CD4-positive, alpha-beta T cell treated with Interleukin-4 for 1 hour (primary cell): ENCODE measurements at regions not wholly inside any gene's neighbourhood (a gene's known extent, or its start where the extent isn't known, plus 50 kb on each side); places are given as distances from the start of the nearest gene placed in this dataset.

Source experiments
- DNase-seq, 2 donors: peaks; one replicate each; pipeline ENCODE4 v3.0.0-alpha.2; 2020 to 2022

DNA sequence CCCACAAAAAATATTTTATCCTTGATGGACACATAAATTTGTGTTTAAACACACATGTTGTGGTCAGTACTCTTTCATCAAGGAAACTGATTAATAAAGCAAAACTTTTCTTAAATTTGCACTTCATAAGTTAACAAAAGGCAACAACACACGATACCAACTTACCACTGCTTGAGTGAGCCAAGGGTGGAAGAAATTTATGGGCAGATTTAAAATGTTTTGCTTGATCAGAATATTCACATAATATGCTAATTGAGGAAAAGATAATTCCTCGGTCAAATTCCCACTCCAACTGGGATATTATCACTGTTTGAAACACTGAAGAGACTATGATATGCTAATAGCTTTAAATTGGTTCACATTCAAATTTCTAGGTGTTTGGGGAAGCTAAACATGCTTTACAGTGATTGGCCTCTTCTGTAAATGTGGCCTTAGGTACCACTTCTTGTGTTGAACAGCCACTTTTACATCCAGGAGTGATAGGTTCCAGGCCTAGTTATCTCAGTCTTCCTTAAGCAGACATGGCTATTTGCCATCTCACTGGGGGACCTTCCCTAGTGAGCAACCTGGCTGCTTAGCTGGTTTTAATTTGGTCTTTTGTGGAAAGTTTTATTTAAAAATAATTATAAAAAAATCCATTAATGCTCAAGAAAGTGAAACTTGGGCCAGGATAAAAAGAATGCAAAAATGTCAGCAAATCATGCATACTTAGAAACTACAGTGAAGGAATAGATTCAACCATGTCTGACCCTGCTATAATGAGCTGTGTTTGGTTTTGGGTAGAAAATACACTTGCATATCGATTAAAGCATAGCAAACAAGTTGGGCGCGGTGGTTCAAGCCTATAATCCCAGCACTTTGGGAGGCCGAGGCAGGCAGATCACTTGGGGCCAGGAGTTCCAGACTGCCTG is 221.2 kb upstream of the MAP3K7 start:
- DNase-seq = no peak

DNA sequence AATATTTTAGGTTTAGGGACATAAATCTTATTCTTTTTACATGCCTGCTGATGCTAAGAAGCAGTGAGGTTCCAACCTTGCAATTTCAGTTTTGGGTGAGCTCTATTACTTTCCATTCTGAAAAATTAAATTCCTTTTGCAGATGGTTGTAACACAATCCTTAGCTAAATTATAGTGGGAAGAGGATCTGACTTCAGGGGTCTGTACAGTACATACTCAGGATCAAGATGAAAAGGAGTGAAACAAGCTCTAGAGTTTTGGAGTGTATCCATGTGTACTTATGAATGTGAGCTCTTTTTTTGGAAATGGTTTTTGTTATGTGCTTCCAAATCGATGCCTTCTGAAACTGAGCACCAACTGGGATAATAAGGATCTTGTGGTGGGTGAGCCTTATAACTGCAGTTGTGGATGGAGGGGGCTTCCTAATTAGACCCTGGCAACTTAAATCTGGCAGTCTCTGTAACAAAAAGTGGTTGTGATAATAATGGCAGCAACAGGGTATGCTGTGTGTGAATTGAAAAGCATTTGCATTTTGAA is 218.8 kb upstream of the MAP3K7 start:
- DNase-seq = no peak

DNA sequence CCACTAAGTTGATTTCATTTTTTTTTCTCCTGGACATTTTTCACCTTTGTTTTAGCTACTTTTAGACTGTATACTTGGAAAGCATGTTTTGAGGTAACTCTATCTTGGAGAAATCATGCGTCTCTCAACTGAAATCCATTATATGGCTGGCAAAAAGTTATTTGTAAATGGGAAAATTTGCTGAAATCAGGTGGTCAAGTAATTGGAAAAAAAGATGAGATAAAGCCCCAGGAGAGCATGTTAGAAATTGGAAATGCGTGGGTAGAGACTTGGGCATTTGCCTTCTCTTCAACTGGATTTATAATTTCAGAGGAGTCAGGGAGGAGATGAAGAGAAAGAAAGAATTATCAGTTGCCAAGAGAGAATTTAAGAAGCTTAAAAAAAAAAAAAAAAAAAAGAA is 217.1 kb upstream of the MAP3K7 start:
- DNase-seq = no peak

DNA sequence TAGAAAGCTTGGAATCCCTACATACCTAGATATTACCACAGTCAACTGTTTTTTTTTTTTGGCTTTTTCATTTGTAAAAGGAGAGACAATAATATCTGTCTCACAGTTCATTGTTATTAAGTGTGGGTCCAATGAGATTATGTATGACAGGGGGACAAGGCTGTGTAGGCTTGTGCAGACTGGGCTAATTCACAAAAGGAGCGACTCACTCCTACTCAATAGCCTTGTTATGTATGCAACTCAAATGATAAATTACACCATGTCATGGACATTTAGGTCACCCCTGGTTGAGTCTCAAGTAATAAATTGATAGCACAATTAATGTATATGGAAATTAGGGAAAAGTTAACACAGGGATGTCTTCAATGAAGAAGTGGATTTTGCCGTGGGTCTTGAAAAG is 208.2 kb upstream of the MAP3K7 start:
- DNase-seq = no peak

DNA sequence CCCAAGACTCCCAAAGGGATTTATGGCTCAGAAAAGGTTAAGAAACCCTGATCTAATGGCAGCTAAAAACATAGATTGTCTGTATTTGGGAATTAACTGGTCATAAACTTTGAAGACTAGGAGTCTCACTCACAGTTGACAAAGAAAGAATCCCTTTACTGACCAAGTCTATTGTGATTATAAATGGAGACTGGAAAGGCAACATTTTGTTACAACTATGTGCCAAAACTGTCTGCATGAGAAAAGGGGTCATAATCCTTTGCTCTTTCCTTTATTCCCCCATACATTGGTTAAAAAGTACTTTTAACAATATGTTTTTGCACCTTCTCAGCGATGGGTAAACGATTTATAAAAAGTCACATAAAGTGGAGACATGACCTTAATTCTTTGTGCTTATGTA is 206.9 kb upstream of the MAP3K7 start:
- DNase-seq = no peak

DNA sequence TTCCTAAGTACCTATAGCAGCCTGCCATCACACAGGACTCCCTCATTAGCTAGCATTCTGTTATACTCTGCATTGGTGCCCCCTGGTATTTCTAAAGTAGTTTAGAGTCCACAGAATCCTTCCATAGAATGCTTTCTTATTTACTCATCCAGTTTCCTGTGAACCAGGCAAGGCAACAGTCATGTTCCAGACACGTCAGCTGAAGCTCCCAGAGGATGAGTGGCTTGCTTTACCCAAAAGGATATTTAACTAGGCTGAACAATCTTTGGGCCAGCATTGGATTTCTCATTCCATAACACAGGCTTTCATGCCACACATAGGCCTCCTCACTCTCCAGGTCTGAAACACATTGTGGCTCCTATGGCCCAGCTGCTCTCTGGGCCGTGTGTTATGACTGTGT is 203.8 kb upstream of the MAP3K7 start:
- no peak for DNase-seq

DNA sequence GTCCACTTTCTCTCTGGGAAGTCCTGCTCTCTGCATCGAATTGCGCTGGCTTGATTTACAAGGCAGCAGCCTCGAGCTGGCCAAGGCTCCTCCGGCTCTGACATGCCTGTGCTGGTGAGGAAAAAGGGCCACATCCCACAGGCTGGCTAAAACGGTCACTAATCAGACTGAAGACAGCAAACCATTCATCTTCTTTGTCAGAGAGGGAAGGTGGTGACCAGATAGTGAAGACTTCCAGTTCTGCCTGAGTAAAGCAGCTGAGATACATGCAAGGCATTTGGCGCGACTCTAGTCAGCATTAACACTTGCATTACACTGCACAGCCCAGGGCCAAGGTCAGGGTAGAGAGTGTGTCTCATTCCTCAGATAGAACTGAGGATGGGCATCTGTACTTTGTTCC is 203.2 kb upstream of the MAP3K7 start:
- DNase-seq = no peak

DNA sequence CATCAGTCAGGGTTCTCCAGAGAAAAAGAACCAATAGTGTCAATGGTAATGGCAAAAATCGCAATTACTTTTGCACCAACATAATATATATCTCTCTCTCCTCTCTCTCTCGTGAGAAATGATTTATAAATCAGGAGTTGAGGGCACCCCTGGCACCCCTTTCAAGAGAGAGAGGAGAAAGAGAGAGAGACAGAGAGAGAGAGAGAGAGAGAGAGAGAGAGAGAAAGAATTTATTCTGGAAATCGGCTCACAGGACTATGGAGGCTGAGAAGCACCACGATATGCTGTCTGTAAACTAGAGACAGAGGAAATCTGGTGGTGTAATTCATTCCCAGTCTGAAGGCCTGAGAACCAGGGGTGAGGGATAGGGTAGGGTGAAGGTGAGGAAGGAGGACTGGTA is 201.9 kb upstream of the MAP3K7 start:
- DNase-seq = no peak

DNA sequence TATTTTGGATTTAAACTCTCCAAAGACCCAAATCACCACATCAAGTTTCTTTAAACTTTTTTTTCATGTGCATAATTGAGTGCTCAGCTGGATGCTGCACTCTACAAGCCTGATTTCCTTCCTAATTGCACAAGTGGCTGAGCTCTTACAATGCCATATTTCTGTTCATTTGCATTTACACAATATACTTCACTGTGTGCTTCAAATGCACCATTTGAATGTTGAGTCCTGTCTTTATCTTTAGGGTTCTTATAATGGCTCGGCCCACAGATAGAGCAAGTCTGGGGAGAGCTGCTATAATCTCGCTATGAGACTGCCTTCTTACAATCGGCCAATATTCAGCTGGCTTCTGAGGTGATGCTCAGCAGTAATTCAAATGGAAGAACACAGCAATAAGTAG is 200.6 kb upstream of the MAP3K7 start:
- no peak for DNase-seq

DNA sequence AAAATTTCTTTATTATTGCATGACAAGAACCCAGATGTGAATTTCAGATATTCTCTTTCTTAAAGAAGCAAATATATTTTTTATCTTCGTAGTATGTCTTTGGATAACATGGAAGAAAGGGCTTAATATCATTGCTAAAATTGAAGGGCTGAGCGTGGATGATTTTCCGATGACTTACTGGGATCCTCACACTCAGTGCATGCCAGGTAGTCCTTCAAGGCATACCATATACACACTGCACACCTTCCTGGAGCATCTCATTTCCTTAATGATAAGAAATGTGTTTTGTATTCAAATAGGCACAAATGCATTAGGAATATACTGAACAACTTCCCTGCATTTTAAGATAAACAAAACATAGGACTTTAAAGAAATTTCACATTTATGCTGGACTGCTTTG is 193.9 kb upstream of the MAP3K7 start:
- DNase-seq = no peak

DNA sequence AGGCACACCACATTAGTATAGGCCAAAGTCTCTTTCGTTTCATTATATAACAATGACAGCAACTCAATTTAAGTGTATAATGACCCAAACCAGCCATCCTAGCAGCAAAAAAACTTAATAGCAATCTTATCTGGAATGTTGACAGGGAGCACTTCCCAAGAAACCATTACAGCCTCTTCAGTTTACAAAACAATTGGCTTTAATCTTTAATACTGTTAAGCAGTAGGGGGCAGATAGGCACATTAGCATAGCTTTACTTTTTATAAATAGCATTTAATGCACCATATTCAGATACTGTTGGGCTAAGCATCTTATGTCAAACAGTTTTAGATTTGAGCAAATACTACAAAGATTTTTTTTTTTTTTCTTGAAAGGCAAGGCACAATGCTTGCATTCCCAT is 193.3 kb upstream of the MAP3K7 start:
- no peak for DNase-seq

DNA sequence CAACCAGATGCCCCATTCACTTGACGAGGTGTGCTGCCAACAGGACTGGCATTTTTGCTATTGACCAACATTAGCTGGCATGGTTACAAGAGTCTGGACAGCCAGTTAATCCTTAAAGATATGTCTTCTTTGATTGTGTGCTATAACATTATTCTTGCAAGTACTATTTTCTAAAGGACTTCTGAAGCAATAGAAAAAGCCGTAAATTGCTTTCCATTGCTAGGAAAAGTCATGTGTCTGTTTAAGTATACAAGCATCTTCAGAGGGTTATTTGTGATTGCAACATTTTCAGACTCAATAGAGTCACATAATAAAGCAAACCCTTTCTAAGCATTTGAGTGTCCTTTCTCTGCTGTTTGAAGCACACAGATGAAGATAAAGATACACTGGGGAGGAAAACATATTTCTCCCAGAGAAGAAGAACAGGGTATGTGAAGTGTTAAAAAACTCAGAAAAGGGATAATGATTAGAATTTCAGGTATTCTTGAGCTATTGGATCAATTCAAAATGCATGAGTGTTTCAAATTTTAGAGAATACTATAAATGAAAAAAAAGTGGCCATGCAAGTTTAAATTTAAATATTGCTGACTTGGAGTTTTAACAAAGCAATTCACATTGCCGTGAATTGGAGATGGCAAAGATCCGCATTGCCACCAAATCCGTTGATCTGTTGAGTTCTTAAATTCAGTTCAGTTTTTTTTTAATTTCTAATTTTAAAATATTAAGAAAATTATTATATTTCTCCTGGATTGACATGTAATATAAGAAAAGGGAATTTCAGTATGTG is 191.7 kb upstream of the MAP3K7 start:
- DNase-seq = no peak

DNA sequence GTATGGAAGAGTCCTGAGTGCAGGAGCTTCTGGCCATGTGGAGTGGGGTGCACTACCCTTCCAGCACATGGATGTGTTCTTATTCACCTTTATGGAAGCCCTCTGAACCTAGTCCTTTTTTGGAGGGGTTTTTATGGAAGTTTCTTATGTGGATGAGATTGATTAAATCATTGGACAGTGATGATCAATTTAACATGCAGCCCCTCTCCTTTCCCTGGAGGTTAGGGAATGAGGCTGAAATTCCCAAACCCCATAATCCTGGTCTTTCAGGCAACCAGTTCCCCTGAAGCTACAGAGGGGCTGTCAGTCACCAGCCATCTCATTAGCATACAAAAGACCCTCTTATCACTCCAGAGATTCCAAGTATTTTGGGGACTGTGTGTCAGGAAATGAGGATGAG is 183.9 kb upstream of the MAP3K7 start:
- DNase-seq = no peak

DNA sequence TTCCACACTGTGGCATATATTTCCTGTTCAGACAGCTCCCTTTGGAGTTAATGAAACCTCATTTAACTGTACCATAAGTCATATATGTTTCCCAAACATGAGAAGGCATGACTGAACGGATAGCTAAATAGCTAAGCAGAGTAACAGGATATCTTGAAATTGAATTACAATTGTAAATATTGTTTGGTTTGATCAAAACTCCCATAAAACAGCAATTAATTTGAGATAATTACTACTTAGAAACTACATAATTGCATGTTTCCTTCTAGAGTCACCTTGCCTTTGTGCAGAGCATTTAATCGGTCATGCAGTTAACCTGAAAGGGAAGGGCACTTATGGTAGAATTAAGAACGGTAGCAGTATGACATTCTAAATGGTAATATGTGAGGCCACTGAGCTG is 179.0 kb upstream of the MAP3K7 start:
- DNase-seq = no peak

DNA sequence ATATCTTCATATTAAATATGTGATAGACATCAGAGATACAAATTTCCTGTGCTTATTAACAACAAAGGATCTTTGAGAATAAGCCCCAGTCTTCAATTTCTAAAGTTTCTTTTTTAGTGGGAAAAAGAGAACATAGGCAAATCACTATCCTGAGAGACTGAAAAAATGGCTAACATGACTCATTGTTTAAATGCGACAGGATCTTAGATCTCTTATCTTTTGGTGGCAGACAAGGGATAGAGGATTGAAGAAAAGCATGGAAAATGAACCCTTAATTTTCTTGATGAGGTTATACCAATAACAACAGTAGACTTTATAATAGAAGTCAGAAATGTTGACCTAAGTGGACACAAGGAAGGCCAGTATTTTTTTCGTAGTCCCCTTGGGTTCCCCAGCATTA is 178.6 kb upstream of the MAP3K7 start:
- DNase-seq = no peak

DNA sequence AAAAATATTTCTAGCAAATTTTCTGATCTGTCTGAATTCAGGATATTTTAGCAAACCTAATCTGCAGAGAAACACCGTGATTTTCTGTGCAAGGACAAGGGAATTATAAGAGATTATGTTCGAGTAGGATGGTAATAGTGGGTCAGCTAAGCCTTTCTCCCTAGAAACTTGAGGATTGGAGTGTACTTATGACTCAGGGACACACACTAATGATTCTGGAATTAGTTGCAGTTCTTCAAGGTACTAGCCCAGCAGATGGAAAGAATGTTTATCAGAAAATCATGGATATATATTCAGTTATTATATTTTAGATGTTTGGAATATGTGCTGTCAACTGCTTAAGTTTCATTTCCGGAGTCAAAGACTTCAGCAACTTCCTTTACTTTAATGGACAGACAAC is 177.1 kb upstream of the MAP3K7 start:
- no peak for DNase-seq

DNA sequence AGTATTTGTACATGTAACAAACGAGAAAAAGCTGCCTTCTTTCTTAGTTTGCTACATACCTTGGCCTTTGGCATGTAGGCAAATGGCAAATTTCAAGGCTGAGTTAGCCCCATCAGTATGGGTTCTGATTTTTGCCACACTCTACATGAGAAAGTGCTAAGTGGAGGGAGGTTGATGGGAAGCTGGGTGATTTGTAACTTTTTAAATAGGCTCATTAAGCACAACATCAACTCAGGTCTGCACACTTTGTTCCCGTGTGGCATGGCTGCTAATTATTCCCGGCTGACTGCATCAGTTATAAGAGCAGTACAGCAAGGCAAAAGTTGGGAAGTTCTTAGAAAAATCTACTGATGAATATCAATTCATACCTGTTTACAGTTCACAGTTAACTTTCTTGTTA is 172.8 kb upstream of the MAP3K7 start:
- no peak for DNase-seq

DNA sequence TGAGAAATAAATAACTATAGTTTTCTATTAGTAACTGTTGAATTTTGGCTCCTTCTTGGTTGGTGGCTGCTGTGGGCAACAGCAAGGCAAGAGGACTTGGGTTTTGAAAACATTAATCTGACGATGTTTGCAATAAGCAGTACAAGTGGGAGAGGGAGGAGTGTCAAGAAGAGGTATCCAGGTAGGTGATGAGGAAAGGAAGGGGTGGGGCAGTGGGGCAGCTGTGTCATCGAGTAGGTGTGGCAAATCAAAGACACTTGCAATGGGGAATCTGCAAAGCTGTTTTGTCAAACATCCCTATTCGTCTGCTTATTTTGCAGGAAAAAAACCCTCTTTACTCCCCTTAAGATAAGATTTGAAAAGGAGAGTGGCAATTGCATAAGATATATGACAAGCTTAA is 171.9 kb upstream of the MAP3K7 start:
- DNase-seq = no peak

DNA sequence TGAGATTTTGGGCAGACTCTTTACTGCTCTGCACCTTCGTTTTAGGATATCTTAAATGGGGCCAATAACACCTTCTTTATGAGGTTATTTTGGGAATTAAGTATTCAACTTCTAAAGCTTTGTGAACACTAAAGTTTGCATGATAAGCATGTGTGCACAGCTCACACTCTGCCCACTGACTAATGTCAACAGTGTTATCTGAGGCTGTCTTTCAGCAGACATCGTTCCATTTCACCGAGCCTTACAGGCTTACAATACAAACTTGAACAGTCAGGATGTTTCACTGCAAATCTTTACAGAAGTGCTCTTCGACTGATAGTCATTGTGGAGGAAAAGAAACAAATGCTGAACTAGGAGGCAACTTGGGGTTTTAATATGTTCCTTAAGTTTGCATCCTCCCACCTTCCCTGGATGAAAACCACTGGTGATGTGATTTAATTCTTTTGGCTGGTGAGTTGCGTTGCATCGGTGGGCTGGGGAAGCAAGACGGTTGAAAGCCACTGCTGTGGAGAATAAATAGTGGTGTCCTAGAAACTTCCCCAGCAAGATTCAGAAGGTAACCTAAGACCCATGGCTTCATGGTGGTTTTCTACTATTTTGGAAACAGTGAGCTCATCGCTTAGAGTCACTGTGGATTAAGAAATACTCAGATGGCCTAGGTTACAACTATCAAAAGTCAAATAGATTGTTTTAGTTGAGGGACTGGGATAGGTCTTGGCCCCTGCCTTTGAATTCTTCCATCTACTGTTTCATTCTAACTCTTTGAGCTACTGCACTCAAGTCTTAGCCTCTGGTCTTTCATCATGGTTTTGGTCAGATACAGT is 167.2 kb upstream of the MAP3K7 start:
- DNase-seq = no peak

DNA sequence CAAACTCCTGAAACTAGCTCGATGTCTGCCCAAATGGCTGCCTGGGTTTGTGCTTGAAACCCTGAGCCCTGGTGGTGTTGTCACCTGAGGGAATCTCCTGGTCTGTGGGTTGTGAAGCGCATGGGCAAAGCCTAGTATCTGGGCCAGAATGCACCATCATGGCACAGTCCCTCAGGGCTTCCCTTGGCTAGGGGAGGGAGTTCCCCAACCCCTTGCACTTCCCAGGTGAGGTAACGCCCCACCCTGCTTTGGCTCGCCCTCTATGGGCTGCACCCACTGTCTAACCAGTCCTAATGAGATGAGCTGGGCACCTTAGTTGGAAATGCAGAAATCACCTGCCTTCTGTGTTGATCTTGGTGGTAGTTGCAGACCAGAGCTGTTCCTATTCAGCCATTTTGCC is 152.9 kb upstream of the MAP3K7 start:
- no peak for DNase-seq

DNA sequence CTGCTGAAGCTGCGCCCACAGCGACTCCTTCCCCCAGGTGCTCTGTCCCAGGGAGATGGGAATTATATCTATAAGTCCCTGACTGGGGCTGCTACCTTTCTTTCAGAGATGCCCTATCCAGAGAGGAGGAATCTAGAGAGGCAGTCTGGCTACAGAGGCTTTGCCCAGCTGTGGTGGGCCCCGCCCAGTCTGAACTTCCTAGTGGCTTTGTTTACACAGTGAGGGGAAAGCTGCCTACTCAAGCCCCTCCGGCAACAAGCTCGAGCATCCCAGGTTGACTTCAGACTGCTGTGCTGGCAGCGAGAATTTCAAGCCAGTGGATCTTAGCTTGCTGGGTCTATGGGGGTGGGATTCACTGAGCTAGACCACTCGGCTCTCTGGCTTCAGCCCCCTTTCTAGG is 152.5 kb upstream of the MAP3K7 start:
- DNase-seq = no peak

DNA sequence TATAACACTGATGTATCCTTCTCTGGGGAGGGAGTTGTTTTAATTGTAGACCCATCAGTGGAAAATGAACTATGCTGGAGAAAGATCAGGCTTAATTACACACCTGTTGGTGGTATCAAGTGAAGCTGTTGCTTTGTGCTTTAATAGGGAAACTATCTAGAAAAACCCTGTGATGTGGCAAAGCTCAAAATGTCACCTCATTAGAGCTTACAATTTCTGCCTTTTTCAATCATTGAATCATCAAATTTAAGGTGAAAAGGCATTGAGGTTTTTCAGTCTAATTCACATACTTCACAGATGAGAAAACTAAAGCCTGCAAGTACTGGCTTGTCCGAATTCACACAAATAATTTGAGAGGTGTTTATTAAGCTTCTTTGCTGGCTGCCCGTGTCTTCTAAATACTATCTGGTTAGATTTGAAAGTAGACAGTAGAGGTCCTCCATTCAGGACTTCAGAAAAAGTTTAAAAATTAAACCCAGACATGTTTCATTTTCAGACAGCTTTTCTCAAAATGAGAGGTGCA is 143.3 kb upstream of the MAP3K7 start:
- no peak for DNase-seq

DNA sequence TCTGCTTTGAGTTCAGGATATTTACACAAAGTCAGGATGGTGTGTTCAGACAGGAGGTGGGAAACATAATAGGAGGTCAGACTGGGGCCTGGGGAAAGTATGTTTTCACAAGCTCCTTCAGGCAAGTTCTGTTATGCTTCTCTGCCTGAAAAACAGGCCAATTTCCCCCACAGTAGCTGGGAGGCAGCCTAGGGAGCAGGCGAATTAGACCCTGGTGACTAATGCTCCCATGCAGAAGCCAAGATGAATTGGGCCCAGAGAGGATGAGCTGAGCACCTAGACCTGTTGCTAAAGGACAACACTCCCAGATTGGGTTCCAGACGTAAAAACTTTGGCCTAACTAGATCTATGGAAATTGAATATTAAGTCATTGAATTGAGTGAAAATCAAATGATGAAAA is 142.2 kb upstream of the MAP3K7 start:
- DNase-seq = no peak
